ENCODE measurements at regions not wholly inside any gene's neighbourhood (a gene's known extent, or its start where the extent isn't known, plus 50 kb on each side); places are given as distances from the start of the nearest gene placed in this dataset.

DNA sequence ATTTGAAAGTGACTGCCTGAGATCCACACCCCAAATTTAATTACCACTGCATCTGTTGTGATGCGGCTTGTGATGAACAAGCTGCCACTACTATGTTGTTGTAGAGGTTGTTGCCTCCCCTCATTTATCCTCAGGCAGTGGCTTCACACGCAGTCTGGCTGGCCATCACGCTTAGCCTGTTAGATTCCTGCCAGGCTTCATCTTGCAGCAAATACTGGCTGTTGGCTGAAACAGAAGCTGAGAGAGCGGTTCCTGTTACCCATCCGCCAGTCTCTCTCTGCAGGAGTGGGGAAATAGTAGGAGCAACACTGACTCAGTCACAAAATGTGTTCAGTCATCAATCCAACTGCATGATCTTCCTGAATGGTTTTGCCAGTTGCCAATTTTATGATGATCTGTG is 934.4 kb downstream of the FLRT2 start:
- TF ChIP-seq, protein P1, sequence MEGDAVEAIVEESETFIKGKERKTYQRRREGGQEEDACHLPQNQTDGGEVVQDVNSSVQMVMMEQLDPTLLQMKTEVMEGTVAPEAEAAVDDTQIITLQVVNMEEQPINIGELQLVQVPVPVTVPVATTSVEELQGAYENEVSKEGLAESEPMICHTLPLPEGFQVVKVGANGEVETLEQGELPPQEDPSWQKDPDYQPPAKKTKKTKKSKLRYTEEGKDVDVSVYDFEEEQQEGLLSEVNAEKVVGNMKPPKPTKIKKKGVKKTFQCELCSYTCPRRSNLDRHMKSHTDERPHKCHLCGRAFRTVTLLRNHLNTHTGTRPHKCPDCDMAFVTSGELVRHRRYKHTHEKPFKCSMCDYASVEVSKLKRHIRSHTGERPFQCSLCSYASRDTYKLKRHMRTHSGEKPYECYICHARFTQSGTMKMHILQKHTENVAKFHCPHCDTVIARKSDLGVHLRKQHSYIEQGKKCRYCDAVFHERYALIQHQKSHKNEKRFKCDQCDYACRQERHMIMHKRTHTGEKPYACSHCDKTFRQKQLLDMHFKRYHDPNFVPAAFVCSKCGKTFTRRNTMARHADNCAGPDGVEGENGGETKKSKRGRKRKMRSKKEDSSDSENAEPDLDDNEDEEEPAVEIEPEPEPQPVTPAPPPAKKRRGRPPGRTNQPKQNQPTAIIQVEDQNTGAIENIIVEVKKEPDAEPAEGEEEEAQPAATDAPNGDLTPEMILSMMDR (IDR thresholded peaks at IDR 0.05): no peak
- no peak for TF ChIP-seq POLR2A (IDR thresholded peaks at IDR 0.05)

Data from right lobe of liver (tissue), 4 donors.